ENCODE measurements at regions not wholly inside any gene's neighbourhood (a gene's known extent, or its start where the extent isn't known, plus 50 kb on each side); places are given as distances from the start of the nearest gene placed in this dataset.
"Not testable (repeated sequence)": the region's sequence is repeated elsewhere in the genome, so short reads cannot be mapped to it uniquely, and the experiment has no call there.

- TF ChIP-seq CTCF (IDR thresholded peaks at IDR 0.05; ENCODE audit: insufficient read depth, low read length), result no peak
- no peak overlapping the region for H3K4me3 ChIP-seq (ENCODE audit: low read depth, low read length)
- peak; percentile 20 for DNase-seq (ENCODE audit: low read depth)
Observed at GRCh38 chr17:6924208-6924607, 71.6 kb upstream of the ALOX12 start.

- H3K4me3 ChIP-seq (ENCODE audit: low read depth, low read length), result no peak overlapping the region
- no peak for TF ChIP-seq CTCF (IDR thresholded peaks at IDR 0.05; ENCODE audit: insufficient read depth, low read length)
- DNase-seq (ENCODE audit: low read depth), result peak; percentile 35
Observed at GRCh38 chr17:6926667-6927066, 69.2 kb upstream of the ALOX12 start.

DNA sequence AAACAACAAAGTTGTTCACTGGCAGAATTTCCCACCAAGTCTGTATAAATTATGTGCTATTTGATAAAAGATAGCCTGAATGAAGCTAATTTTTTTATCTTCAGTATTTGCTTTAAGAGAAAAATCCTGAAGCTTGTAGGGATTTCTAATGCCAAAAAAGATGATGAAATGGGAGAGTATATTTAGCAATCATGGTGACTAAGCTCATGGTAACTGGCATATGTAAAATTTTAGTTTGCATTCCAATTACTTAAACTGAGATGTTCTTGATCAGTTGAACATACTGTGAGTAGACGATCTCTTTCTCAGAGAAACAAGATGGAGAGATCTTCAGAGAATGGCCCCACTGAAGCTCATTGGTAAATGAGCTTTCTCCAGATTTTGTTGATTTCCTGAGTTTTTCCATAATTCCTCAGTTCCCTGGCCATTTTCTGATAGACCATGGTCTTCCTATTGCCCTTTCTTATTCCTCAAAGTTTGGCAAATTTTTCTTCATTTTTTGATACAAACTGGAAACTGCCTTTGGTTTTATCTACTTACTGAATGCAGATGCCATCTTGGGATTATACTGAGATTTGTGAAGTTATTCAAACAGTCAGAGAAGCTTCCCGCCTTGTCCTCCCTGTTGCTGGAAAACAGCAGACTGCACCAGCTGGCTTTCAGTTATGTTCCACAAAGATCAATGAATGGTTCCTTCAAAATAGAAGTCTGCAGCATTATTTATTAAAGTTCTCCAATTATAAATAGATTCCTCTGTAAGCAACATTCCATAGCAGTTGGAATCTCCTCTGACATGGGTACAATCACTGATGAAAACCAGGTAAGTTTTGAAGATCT lies 68.3 kb upstream of the ALOX12 start:
- TF ChIP-seq CTCF (IDR thresholded peaks at IDR 0.05; ENCODE audit: insufficient read depth, low read length), result no peak
- DNase-seq (ENCODE audit: low read depth), result peak; percentile 89
- no peak overlapping the region for H3K4me3 ChIP-seq (ENCODE audit: low read depth, low read length)

- no peak for TF ChIP-seq CTCF (IDR thresholded peaks at IDR 0.05; ENCODE audit: insufficient read depth, low read length)
- H3K4me3 ChIP-seq (ENCODE audit: low read depth, low read length), result no peak overlapping the region
- DNase-seq (ENCODE audit: low read depth), result no peak
Observed at GRCh38 chr17:6928193-6928592, 67.7 kb upstream of the ALOX12 start.

DNA sequence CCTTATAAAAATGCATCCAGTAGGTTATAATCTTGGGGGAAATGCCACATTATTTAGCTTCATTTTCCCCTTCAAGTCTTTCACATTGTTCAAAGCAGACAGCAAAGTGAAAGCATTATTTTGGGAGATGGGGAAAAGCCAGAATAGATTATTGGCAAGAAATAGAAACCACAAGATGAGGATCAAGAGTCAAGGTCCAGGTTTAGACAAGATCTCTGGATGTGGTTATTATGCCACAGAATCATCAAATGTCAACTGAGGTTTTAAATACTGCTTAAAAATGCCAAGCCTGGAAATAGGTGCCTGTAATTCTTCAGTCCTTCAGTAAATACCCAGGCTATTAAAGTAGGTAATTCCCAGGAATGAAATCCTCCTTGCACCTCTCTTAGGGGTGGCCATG lies 65.1 kb upstream of the ALOX12 start:
- TF ChIP-seq CTCF (IDR thresholded peaks at IDR 0.05; ENCODE audit: insufficient read depth, low read length), result no peak

DNA sequence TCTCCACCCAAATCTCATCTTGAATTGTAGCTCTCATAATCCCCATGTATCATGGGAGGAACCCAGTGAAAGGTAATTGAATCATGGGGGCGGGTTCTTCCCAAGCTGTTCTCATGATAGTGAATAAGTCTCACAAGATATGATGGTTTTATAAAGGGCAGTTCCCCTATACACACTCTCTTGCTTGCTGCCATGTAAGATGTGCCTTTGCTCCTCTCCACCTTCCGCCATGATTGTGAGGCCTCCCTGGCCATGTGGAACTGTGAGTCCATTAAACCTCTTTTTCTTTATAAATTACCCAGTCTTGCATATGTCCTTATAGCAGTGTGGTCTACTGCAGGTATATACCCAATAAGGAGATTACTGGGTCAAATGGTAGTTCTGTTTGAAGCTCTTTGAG lies 61.3 kb upstream of the ALOX12 start:
- not testable (repeated sequence) for H3K4me3 ChIP-seq (ENCODE audit: low read depth, low read length); DNase-seq (ENCODE audit: low read depth)

More for the DNA sequence above, 65.1 kb upstream of the ALOX12 start:
- DNase-seq (ENCODE audit: low read depth), result peak; percentile 31
- H3K4me3 ChIP-seq (ENCODE audit: low read depth, low read length), result no peak overlapping the region

- TF ChIP-seq CTCF (IDR thresholded peaks at IDR 0.05; ENCODE audit: insufficient read depth, low read length), result no peak
- peak overlapping the region; percentile 57 for H3K4me3 ChIP-seq (ENCODE audit: low read depth, low read length)
- DNase-seq (ENCODE audit: low read depth), result no peak
Observed at GRCh38 chr17:6936370-6937028, 59.4 kb upstream of the ALOX12 start.
